PFSK-1 (cell line): ENCODE measurements at regions not wholly inside any gene's neighbourhood (a gene's known extent, or its start where the extent isn't known, plus 50 kb on each side); places are given as distances from the start of the nearest gene placed in this dataset.

Source experiments
- FOXP2 ChIP-seq: optimal IDR thresholded peaks from 2 replicates; pipeline ENCODE3; 2011; ENCODE audit warnings: borderline replicate concordance, control low read depth, inconsistent platforms; ENCODE audit not compliant: insufficient read depth; ENCODE audit errors: extremely low read length, extremely low read depth
- POLR2AphosphoS5 ChIP-seq: IDR thresholded peaks from 2 replicates; pipeline ENCODE4 v1.6.1; 2012; ENCODE audit warnings: low read depth, mild to moderate bottlenecking, control low read depth, low read length, moderate library complexity
- REST ChIP-seq, 2 experiments: IDR thresholded peaks; 2 replicates each; pipeline versions ENCODE4 v1.6.1 to v1.8.0; 2011 to 2012; ENCODE audit warnings: low read depth in 2 of 2, low read length in 2 of 2, control low read depth in 1 of 2, inconsistent platforms in 1 of 2, mild to moderate bottlenecking in 1 of 2, moderate library complexity in 1 of 2; ENCODE audit not compliant: insufficient read depth in 1 of 2
- SIN3A ChIP-seq: IDR thresholded peaks from 2 replicates; pipeline ENCODE4 v1.6.1; 2012; ENCODE audit warnings: mild to moderate bottlenecking, low read length, moderate library complexity, borderline replicate concordance; ENCODE audit not compliant: insufficient read depth
- TAF1 ChIP-seq: IDR thresholded peaks from 2 replicates; pipeline ENCODE4 v1.6.1; 2012; ENCODE audit warnings: low read length, control low read depth, borderline replicate concordance; ENCODE audit not compliant: insufficient read depth

- no peak for TF ChIP-seq FOXP2
Observed at GRCh38 chr3:110973263-110973895, 98.2 kb upstream of the NECTIN3 start.

GRCh38 chr3:110974902-110975301 lies 96.7 kb upstream of the NECTIN3 start:
- TF ChIP-seq TAF1, result no peak

- TF ChIP-seq POLR2AphosphoS5 (no peak), REST (IDR thresholded peaks at IDR 0.05; ENCODE audit: insufficient read depth in 1 of 2, low read depth in 2 of 2, low read length in 2 of 2) (no peak), FOXP2 (no peak), SIN3A (no peak), TAF1 (no peak)
Observed at GRCh38 chr3:110984456-110985250, 87.0 kb upstream of the NECTIN3 start.

- TF ChIP-seq POLR2AphosphoS5, result no peak
- TF ChIP-seq SIN3A, result no peak
- no peak for TF ChIP-seq TAF1
- no peak for TF ChIP-seq REST (IDR thresholded peaks at IDR 0.05; ENCODE audit: insufficient read depth in 1 of 2, low read depth in 2 of 2, low read length in 2 of 2)
- TF ChIP-seq FOXP2, result no peak
Observed at GRCh38 chr3:110989446-110989845, 82.2 kb upstream of the NECTIN3 start.

GRCh38 chr3:110995461-110996231 lies 76.0 kb upstream of the NECTIN3 start:
- TF ChIP-seq POLR2AphosphoS5 (no peak), REST (IDR thresholded peaks at IDR 0.05; ENCODE audit: insufficient read depth in 1 of 2, low read depth in 2 of 2, low read length in 2 of 2) (no peak), FOXP2 (no peak), TAF1 (no peak), SIN3A (no peak)

- TF ChIP-seq REST (IDR thresholded peaks at IDR 0.05; ENCODE audit: insufficient read depth in 1 of 2, low read depth in 2 of 2, low read length in 2 of 2), result no peak
- TF ChIP-seq POLR2AphosphoS5, result no peak
- TF ChIP-seq FOXP2, result no peak
- no peak for TF ChIP-seq SIN3A
- TF ChIP-seq TAF1, result no peak
Observed at GRCh38 chr3:111012388-111013248, 59.0 kb upstream of the NECTIN3 start.
